COLO829 (cell line): ENCODE measurements at regions not wholly inside any gene's neighbourhood (a gene's known extent, or its start where the extent isn't known, plus 50 kb on each side); places are given as distances from the start of the nearest gene placed in this dataset.
"Not testable (repeated sequence)": the region's sequence is repeated elsewhere in the genome, so short reads cannot be mapped to it uniquely, and the experiment has no call there.

Experiments
- DNase-seq: peaks from one replicate; pipeline ENCODE4 v3.0.0; 2012; ENCODE audit warnings: low spot score

DNA sequence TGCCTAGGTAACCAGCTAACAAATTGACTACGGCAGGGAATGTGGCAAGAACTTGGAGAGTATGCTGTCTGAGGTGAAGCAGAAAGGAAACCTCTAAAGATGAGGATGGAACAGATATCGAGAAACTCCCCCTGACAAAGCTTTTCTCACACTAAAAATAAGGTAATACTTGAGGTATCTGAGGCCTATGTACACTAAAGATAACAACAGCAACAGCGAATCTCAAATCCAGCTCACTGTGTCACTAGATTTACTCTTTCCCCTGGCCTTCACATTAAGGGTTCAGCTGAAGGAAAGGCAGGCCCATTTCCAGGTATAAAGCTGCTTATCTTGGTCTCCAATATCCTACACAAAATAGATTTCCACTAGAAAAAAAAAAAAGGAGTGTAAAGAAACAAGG is 518.0 kb downstream of the KCNT2 start:
- no peak for DNase-seq

- DNase-seq, result no peak
Observed at GRCh38 chr1:196088541-196088940, 519.7 kb downstream of the KCNT2 start.

GRCh38 chr1:196078691-196079090 is 529.5 kb downstream of the KCNT2 start:
- DNase-seq, result no peak

DNA sequence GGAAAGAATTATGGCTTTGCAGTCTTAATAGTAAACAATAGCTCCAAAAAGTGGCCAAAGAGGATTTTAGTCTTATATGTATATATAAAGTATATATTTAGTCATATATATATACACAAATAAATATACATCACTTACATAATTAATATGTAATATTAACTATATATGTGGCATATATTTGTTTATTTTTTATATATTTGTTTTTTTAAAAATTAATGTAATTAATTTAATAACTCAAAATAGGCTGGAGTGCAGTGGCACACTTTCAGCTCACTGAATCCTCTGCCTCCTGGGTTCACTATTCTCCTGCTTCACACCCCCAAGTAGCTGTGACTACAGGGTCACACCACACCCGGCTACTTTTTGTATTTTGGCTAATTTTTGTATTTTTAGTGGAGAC is 532.6 kb downstream of the KCNT2 start:
- DNase-seq, result no peak

- no peak for DNase-seq
Observed at GRCh38 chr1:196074182-196074581, 534.1 kb downstream of the KCNT2 start.

- DNase-seq, result no peak
Observed at GRCh38 chr1:196071447-196071846, 536.8 kb downstream of the KCNT2 start.

- peak; percentile 14 for DNase-seq
Observed at GRCh38 chr1:196070940-196071339, 537.3 kb downstream of the KCNT2 start.

GRCh38 chr1:196063952-196064351 is 544.3 kb downstream of the KCNT2 start:
- DNase-seq, result no peak

- peak; percentile 58 for DNase-seq
Observed at GRCh38 chr1:196063294-196063693, 544.9 kb downstream of the KCNT2 start.

DNA sequence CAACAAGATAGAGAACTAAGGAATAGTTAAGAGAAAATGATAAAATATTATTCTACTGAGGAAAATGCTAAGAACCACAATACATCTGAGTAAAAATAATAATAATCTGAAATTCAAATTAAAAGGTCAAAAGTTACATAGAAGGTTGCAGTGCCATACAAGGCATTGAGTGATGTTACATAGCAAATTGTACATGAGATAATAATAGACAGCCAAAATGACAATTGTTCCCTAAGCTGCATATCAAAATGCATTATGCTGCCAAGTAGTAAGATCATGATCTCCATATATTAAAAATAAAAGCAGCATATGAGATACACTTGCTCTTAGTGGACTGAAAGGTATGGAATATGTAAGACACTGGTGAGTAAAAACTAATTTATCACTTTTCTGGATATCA is 547.7 kb downstream of the KCNT2 start:
- DNase-seq, result no peak

DNA sequence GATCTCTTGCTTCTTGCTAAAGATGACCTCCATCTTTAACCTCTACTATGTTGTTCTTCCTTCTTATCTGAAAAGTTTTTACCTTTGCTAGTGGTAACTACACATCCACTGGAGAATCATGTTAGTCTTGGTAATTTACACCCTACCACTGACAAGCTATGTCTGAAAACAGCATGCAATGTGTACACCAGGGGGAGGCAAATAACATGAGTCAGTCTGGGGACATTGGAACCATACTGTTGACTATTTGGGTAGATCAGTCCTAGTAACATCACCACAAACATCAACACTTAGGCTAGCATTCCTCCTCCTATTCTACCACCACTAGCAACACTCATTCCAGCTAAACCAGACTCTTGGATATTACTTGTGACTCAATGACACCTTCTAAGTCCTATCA is 549.0 kb downstream of the KCNT2 start:
- no peak for DNase-seq

DNA sequence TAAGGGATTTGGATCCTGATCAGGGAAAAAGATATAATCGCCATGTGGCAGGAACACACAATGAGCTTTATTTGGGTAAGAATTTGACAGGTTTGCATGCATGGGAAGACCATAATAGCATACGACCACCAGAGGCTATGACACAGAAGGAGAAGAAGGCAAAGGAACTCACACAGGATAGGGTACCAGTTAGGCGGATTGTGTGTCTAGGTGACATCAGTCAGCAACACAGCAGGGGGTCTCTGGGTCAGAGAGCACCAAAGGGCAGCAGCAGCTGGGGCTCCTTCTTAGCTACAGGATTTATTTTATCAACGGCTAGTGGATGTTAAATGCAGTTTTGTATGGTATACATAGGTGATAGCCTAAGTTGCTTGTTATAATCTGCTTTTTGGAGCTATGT is 551.3 kb downstream of the KCNT2 start:
- DNase-seq, result no peak

DNA sequence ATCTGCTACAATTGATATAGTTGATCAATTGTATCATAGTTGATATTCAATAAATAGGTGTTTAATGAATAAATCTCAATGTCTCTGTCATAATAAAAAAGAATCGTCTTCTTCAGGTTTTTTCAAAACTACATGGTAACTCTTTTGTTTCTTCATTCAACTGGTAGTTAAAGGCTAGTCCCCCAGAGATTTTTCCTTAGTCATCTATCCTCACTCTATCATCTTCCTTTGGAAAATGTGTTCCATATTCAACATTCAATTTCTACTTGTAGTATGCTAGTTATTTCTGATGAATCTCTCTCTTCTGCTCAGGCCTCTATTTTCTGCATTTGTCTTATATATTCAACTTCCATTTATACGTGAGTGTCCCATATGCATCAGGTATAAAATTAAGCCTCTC is 558.8 kb downstream of the KCNT2 start:
- no peak for DNase-seq

GRCh38 chr1:196043268-196043667 is 565.0 kb downstream of the KCNT2 start:
- DNase-seq, result no peak

DNA sequence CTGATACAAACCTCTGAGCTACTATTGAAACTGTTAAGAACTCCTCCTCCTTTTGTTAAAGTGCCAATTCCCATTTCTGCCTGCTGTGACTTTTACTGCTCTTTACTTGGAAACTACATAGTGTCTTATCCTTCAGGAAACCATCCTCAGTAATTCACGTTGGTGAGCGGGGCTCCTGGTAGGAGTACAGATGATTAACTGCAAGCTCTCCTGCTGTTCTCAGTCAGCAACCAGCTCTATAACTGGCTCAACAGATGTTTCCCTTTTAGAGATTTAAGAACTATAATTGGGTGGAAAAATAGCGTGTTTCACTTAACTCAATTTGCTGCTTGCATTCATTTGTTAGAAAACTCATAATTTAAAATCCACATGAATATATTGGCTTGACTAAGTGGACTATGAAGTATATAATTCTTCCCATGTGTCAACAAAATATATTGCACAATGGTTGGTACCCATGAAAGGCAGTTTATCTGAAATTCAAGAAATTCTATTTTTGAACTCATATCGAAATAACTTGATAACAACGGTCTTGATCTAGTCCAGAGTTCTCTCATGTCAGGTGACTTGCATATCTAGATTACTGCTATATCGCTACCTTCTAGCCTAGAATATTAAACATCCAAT is 574.0 kb downstream of the KCNT2 start:
- no peak for DNase-seq

GRCh38 chr1:196031387-196031786 is 576.9 kb downstream of the KCNT2 start:
- not testable (repeated sequence) for DNase-seq

DNA sequence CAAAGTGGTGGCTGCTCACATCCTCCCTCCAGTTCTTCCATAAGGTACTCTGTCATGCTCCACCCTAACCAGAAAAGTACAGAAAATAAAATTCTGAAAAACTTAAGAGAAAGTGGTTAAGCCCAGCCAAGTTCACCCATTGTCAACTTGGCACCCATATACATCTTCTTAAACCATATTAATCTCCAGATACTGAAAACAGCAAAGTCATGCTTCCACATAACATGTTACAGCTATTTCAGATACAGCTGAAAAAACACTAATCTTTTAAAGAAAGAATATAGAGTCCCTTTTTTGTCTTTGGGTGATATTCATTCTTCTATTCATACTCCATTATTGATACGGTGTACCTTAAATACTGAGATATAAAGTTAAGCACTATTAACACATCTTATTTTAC is 577.8 kb downstream of the KCNT2 start:
- DNase-seq, result no peak

GRCh38 chr1:196029410-196029809 is 578.8 kb downstream of the KCNT2 start:
- no peak for DNase-seq

DNA sequence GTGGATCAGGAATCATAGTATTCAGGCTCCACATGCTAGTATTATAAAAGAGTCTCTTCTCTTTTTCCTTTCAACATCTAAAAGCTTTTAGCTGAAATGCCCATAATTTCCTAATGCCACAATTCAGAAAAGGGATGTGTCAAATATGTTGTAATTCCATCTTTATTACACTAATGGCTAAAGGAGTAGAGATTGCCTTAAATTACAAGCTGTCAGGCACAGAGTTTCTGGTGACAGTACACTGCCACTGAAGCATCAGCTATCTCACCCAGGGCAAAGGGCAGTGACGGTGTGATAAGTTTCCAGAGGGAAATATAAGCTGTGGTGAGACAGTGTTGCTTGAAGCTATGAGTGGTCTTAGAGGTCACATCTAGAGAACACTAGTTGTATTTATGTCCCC is 581.1 kb downstream of the KCNT2 start:
- DNase-seq, result no peak

- DNase-seq, result not testable (repeated sequence)
Observed at GRCh38 chr1:196021174-196021573, 587.1 kb downstream of the KCNT2 start.

- DNase-seq, result no peak
Observed at GRCh38 chr1:196009362-196009761, 598.9 kb downstream of the KCNT2 start.

DNA sequence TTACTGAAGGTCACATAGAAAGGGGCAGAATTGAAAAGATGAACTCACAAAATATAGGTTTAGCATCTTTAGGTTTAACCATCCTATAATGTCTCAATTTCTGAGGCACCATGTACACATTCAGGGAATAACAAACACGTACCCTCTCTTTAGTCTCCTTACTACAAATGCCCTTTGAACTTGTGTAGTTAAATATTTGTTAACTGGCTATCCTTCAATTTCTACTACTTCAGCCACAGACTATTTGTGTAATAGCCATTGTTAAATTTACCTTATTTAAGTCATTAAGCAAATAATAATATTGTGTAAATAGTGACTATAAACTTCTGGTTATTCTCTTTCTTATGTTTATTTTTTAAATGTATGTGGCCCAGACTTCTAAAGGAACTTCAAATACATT is 600.5 kb downstream of the KCNT2 start:
- DNase-seq, result no peak

DNA sequence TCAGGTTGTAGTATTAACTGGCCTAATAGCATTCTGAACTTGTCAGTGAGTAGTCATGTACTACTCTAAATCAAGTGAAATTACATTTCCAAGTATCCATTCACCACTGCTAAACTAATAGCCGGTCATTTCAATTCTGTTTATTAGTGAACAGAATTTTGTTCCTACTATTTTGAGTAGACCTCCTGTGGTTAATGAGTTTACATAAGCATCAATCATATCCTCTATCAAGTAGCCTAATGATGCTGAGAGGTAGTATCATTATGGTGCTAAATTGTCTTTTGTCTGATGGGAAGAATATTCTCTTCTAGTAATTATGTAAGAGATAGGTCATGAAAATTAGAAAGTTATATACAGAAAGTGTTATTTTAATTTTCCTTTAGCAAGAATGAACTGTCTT is 602.8 kb downstream of the KCNT2 start:
- DNase-seq, result no peak

GRCh38 chr1:196004388-196004787 is 603.9 kb downstream of the KCNT2 start:
- DNase-seq, result not testable (repeated sequence)

DNA sequence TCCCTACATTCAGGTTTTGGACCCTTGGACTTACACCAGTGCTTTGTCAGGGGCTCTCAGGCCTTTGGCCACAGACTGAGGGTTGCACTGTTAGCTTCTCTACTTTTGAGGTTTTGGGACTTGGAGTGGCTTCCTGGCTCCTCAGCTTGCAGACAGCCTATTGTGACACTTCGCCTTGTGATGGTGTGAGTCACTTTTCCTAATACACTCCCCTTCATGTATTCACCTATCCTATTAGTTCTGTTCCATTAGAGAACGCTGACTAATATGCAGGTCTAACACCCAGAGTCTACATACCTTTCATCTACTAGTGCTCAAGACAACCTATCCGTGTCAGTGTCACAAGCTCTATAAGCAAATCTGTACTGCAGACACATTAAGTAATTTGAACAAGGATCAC is 605.3 kb downstream of the KCNT2 start:
- DNase-seq, result no peak
